ENCODE measurements at regions not wholly inside any gene's neighbourhood (a gene's known extent, or its start where the extent isn't known, plus 50 kb on each side); places are given as distances from the start of the nearest gene placed in this dataset.

- ChIA-PET POLR2A (ENCODE audit: partially characterized antibody) (interaction anchor here (0.6 kb wide), 1 partner anchor 529 kb away, joined by 3 read pairs; no protein-coding TSS in a partner anchor), CTCF (ENCODE audit: partially characterized antibody) (interaction anchor here (0.6 to 7.6 kb wide), 5 partner anchors 16 to 360 kb away, joined by 3 to 65 read pairs (median 3); partner anchors contain the start of gene PRND)
- Histone ChIP-seq H3K27ac (ENCODE audit: low read depth, low read length) (no peak overlapping the region), H4K8ac (ENCODE audit: extremely low read depth, insufficient read depth, low read length) (no peak overlapping the region), H2BK12ac (ENCODE audit: low read depth, low read length) (no peak overlapping the region), H3K9ac (replicated peaks in 1 of 4; ENCODE audit: extremely low read depth in 1 of 4, low read depth in 3 of 4, low read length in 3 of 4) (no peak overlapping the region), H3K9me3 (ENCODE audit: insufficient read depth in 2 of 2, low read depth in 1 of 2, low read length in 1 of 2) (no peaks in the 10 kb centered on the region), H3K4ac (replicated peaks; ENCODE audit: insufficient read length, low read depth, low read length) (no peak overlapping the region), H3K4me3 (ENCODE audit: extremely low read depth in 1 of 4, insufficient read depth in 2 of 4, low read depth in 3 of 4, low read length in 4 of 4) (no peak overlapping the region), H4K91ac (replicated peaks; ENCODE audit: insufficient read length, low read length) (no peak overlapping the region), H4K5ac (ENCODE audit: insufficient read length, low read depth, low read length) (no peak overlapping the region), H2AK5ac (ENCODE audit: low read depth, low read length) (no peak overlapping the region), H3K36me3 (ENCODE audit: control insufficient read depth in 2 of 4, insufficient read depth in 4 of 4, low read length in 3 of 4) (no peaks in the 10 kb centered on the region), H3K18ac (ENCODE audit: extremely low read depth, low read length) (no peak overlapping the region), H2BK20ac (ENCODE audit: low read length) (no peak overlapping the region), H3K27me3 (replicated peaks in 1 of 4; ENCODE audit: control insufficient read depth in 3 of 4, extremely low read depth in 1 of 4, insufficient read depth in 3 of 4, low read length in 3 of 4) (peaks cover 0 to 4% (median 2%) of the 10 kb centered on the region in 4 experiments; a peak in 2 of 7 replicates), H2BK5ac (ENCODE audit: low read depth, low read length) (no peak overlapping the region), H3K79me1 (ENCODE audit: low read depth, low read length) (no peaks in the 10 kb centered on the region), H3K4me2 (ENCODE audit: insufficient read depth in 1 of 2, low read depth in 2 of 2, low read length in 2 of 2) (no peak overlapping the region), H4K20me1 (replicated peaks in 1 of 2; ENCODE audit: control insufficient read depth in 1 of 2, insufficient read depth in 2 of 2, low read length in 2 of 2) (no peaks in the 10 kb centered on the region), H2AFZ (ENCODE audit: low read length) (no peak overlapping the region), H3K23ac (ENCODE audit: insufficient read length) (no peak overlapping the region), H3K14ac (ENCODE audit: insufficient read length) (no peak overlapping the region), H2BK15ac (ENCODE audit: low read length) (no peak overlapping the region), H3K56ac (replicated peaks; ENCODE audit: insufficient read length, low read depth, low read length) (no peak overlapping the region), H3K23me2 (ENCODE audit: low read depth, low read length) (no peaks in the 10 kb centered on the region), H3K4me1 (replicated peaks in 1 of 4; ENCODE audit: control insufficient read depth in 3 of 4, insufficient read depth in 4 of 4, low read length in 3 of 4) (peaks cover 0 to 5% (median 2%) of the 10 kb centered on the region in 4 experiments; a peak in 3 of 7 replicates), H2BK120ac (replicated peaks; ENCODE audit: low read depth, low read length) (no peak overlapping the region), H3K79me2 (ENCODE audit: control insufficient read depth in 1 of 2, insufficient read depth in 2 of 2, low read length in 2 of 2) (no peaks in the 10 kb centered on the region)
- WGBS, 2 experiments (ENCODE audit: extremely low coverage in 1 of 2, insufficient coverage in 1 of 2, insufficient read length in 1 of 2, insufficient replicate concordance in 2 of 2, low coverage in 1 of 2, low lambda C conversion rate in 2 of 2, missing lambda C conversion rate in 1 of 2) = 90% methylated on average over 5 of the region's 5 CpGs; no CpG with 5 or more reads in 1 of the 2 experiments
- DNase-seq (ENCODE audit: low read depth in 1 of 2, low spot score in 2 of 2) (no peak), FAIRE-seq (no peak)
- no peak for TF ChIP-seq EP300 (IDR thresholded peaks at IDR 0.05; ENCODE audit: borderline replicate concordance in 1 of 2, low read depth in 2 of 2, low read length in 2 of 2)
- no peak for TF ChIP-seq TAF7 (optimal IDR thresholded peaks at IDR 0.05; ENCODE audit: borderline replicate concordance, low read depth, low read length)
- TF ChIP-seq KDM5A (IDR thresholded peaks at IDR 0.05; ENCODE audit: low read length) = no peak
- TF ChIP-seq BCL11A (IDR thresholded peaks at IDR 0.05; ENCODE audit: low read depth in 2 of 2, low read length in 2 of 2) = no peak
- TF ChIP-seq SP2 (IDR thresholded peaks at IDR 0.05; ENCODE audit: low read length) = no peak
- TF ChIP-seq CHD2 (IDR thresholded peaks at IDR 0.05; ENCODE audit: low read length) = no peak
These were observed 100.5 kb upstream of the PRNP start for GRCh38 chr20:4585758-4586157.

Data from H1 (cell line).